AG04450 (cell line): ENCODE measurements at regions not wholly inside any gene's neighbourhood (a gene's known extent, or its start where the extent isn't known, plus 50 kb on each side); places are given as distances from the start of the nearest gene placed in this dataset.

ENCODE experiments used
- CTCF ChIA-PET: fragments of 300-600, 350-600 bp; formaldehyde crosslinking; extraction: SDS; loops from one replicate; lab custom pipeline; 2022; ENCODE audit warnings: antibody characterized with exemption, inconsistent platforms; lab: Charles Lee
- POLR2A ChIA-PET: fragments of 350-600 bp; formaldehyde crosslinking; extraction: SDS; loops from one replicate; lab custom pipeline; 2021; ENCODE audit warnings: antibody characterized with exemption, inconsistent platforms; lab: Yijun Ruan, JAX
- DNase-seq: peaks from one replicate; pipeline ENCODE4 v3.0.0-alpha.2; 2011; ENCODE audit warnings: low read depth, low spot score
- H3K27ac ChIP-seq: one replicate; pipeline ENCODE4 v1.5.1; 2012; ENCODE audit warnings: low read depth, low read length, control low read depth
- H3K27me3 ChIP-seq: one replicate; pipeline ENCODE4 v1.6.0; 2012; ENCODE audit warnings: low read length; ENCODE audit not compliant: control insufficient read depth, insufficient read depth
- H3K4me3 ChIP-seq: 2 replicates; pipeline ENCODE4 v1.5.1; 2011; ENCODE audit warnings: mild to moderate bottlenecking, low read depth, low read length, control low read depth
- H3K9me3 ChIP-seq: 2 replicates; pipeline ENCODE4 v1.5.1; 2012; ENCODE audit warnings: low read length; ENCODE audit not compliant: control insufficient read depth, insufficient read depth
- CTCF ChIP-seq: IDR thresholded peaks from 2 replicates; pipeline ENCODE4 v1.5.1; 2011; ENCODE audit warnings: low read depth, low read length, control low read depth, inconsistent platforms

DNA sequence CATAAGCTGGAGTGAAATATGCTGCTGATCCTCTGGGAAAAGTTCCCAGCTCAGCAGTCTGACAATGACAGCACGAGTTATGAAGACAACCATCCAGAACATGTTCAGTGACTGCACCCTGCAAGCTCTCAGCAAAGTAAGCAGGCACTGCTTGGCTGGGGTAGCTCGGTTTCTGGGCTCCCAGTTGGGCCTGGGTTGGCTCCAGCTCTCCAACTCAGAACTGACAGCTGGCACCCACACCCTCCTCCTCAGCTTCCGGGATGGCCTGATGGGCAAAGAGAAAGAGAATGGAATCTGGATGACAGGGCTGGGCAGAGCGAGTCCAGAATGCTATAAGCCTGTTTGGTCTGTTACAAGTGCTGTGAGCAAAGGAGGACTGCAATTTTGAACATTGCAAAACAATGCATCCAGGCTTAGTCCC is 185.0 kb downstream of the CSNK1G3 start:
- DNase-seq: no peak
- no peak for TF ChIP-seq CTCF
- Histone ChIP-seq H3K9me3 (no peaks in the 10 kb centered on the region), H3K27me3 (no peaks in the 10 kb centered on the region), H3K27ac (no peak overlapping the region), H3K4me3 (no peak overlapping the region)
- ChIA-PET POLR2A (no interaction called here), CTCF (interaction anchor here (1.0 kb wide), 1 partner anchor 27 kb away, joined by 4 read pairs; no protein-coding TSS in a partner anchor)

- DNase-seq: no peak
- H3K27me3 ChIP-seq: no peaks in the 10 kb centered on the region
- CTCF ChIA-PET: no interaction called here
Measured at GRCh38 chr5:123690821-123691220, 178.8 kb downstream of the CSNK1G3 start.

GRCh38 chr5:123681061-123681460 is 169.1 kb downstream of the CSNK1G3 start:
- ChIA-PET POLR2A (no interaction called here), CTCF (interaction anchor here (1.0 kb wide), 1 partner anchor 9 kb away, joined by 3 read pairs; no protein-coding TSS in a partner anchor)
- DNase-seq: no peak
- Histone ChIP-seq H3K9me3 (peaks cover 5% of the 10 kb centered on the region), H3K27ac (no peak overlapping the region), H3K27me3 (no peaks in the 10 kb centered on the region), H3K4me3 (no peak overlapping the region)
- TF ChIP-seq CTCF: no peak

More at GRCh38 chr5:123690821-123691220, 178.8 kb downstream of the CSNK1G3 start:
- POLR2A ChIA-PET: no interaction called here
- H3K27ac ChIP-seq: no peak overlapping the region
- H3K4me3 ChIP-seq: no peak overlapping the region
- TF ChIP-seq CTCF: no peak
- H3K9me3 ChIP-seq: no peaks in the 10 kb centered on the region

GRCh38 chr5:123673107-123673506 is 161.1 kb downstream of the CSNK1G3 start:
- Histone ChIP-seq H3K27ac (no peak overlapping the region), H3K9me3 (no peaks in the 10 kb centered on the region), H3K27me3 (no peaks in the 10 kb centered on the region), H3K4me3 (no peak overlapping the region)
- ChIA-PET CTCF (no interaction called here), POLR2A (no interaction called here)
- no peak for TF ChIP-seq CTCF
- no peak for DNase-seq

GRCh38 chr5:123671711-123672456 is 159.9 kb downstream of the CSNK1G3 start:
- TF ChIP-seq CTCF: no peak
- Histone ChIP-seq H3K4me3 (no peak overlapping the region), H3K27ac (no peak overlapping the region), H3K9me3 (no peaks in the 10 kb centered on the region), H3K27me3 (no peaks in the 10 kb centered on the region)
- CTCF ChIA-PET: interaction anchor here (0.5 to 1.5 kb wide), 13 partner anchors 9 to 1077 kb away, joined by 3 to 12 read pairs (median 3); no protein-coding TSS in a partner anchor
- no peak for DNase-seq
- POLR2A ChIA-PET: interaction anchor here (0.6 kb wide), 1 partner anchor 138 kb away, joined by 3 read pairs; no protein-coding TSS in a partner anchor
